ENCODE measurements at regions not wholly inside any gene's neighbourhood (a gene's known extent, or its start where the extent isn't known, plus 50 kb on each side); places are given as distances from the start of the nearest gene placed in this dataset.

- Histone ChIP-seq H3K27me3 (ENCODE audit: low read depth, low read length) (no peaks in the 10 kb centered on the region), H3K4me1 (ENCODE audit: control insufficient read depth in 1 of 2, insufficient read depth in 2 of 2, low read length in 2 of 2) (no peaks in the 10 kb centered on the region), H3K36me3 (ENCODE audit: control insufficient read depth in 1 of 2, insufficient read depth in 2 of 2, low read length in 2 of 2) (no peaks in the 10 kb centered on the region), H3K4me3 (ENCODE audit: low read depth in 1 of 2, low read length in 2 of 2) (no peak overlapping the region), H3K9me3 (ENCODE audit: control insufficient read depth in 1 of 2, low read length in 2 of 2) (no peaks in the 10 kb centered on the region), H3K27ac (ENCODE audit: low read length) (no peak overlapping the region)
Observed at GRCh38 chr3:18825665-18826064, 322.6 kb upstream of the KCNH8 start.

DNA sequence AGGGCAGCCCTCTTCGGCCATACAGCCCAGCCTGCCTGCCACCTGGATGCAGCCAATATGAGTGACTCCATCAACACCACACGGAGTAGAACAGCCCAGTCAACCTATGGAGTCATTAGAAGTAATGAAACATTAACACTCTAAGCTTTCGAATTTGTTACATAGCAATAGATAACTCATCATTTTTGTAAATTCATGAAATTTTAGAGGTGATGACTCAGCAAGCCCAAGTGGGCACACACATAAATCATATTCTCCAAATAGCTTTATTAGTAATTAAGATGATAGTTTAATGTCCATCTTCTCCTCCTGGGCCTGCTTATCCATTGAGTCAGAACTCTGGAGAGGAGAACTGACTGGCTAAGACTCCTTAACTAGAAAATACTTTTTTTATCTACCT, 335.0 kb upstream of the KCNH8 start:
- H3K27ac ChIP-seq (ENCODE audit: low read length): no peak overlapping the region
- no peaks in the 10 kb centered on the region for H3K4me1 ChIP-seq (ENCODE audit: control insufficient read depth in 1 of 2, insufficient read depth in 2 of 2, low read length in 2 of 2)
- H3K27me3 ChIP-seq (ENCODE audit: low read depth, low read length): no peaks in the 10 kb centered on the region
- no peaks in the 10 kb centered on the region for H3K9me3 ChIP-seq (ENCODE audit: control insufficient read depth in 1 of 2, low read length in 2 of 2)
- no peaks in the 10 kb centered on the region for H3K36me3 ChIP-seq (ENCODE audit: control insufficient read depth in 1 of 2, insufficient read depth in 2 of 2, low read length in 2 of 2)
- H3K4me3 ChIP-seq (ENCODE audit: low read depth in 1 of 2, low read length in 2 of 2): no peak overlapping the region

DNA sequence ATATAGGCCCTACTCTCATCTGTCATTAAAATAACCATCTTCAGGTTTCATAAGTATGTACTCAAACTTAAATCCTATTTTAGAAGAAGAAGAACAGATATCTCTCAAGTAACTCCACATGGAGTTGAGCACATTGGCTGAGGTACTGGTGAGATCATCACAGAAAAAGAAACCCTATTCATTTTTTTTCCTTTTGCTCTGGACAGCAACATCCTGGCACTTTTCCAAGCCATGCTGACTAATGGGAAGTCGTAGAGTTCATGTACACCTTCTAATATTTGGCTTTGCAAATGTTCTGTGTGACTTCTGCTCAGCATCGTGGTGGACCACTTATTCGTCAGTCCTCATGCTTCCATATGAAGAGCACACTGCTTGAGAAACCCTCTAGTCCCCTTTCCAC, 336.0 kb upstream of the KCNH8 start:
- Histone ChIP-seq H3K4me3 (ENCODE audit: low read depth in 1 of 2, low read length in 2 of 2) (no peak overlapping the region), H3K27ac (ENCODE audit: low read length) (no peak overlapping the region), H3K4me1 (ENCODE audit: control insufficient read depth in 1 of 2, insufficient read depth in 2 of 2, low read length in 2 of 2) (no peaks in the 10 kb centered on the region), H3K36me3 (ENCODE audit: control insufficient read depth in 1 of 2, insufficient read depth in 2 of 2, low read length in 2 of 2) (no peaks in the 10 kb centered on the region), H3K9me3 (ENCODE audit: control insufficient read depth in 1 of 2, low read length in 2 of 2) (no peaks in the 10 kb centered on the region), H3K27me3 (ENCODE audit: low read depth, low read length) (no peaks in the 10 kb centered on the region)

DNA sequence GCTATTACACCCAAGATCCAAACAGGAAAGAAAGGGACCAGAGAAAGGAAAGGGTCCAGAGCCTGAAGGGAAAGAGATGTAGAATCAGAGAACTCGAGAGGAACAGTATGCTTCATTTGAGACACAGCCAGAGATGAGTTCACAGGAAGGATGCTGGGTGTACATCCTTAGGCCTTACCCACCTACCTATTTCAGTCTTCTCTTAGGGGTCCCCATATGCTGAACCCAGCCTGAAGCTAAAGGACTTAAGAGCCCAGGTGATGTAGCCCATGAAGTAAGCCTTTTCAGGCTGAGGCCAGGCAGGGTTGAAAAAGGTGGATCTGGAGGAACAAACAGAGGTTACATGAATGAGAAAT, 338.0 kb upstream of the KCNH8 start:
- Histone ChIP-seq H3K36me3 (ENCODE audit: control insufficient read depth in 1 of 2, insufficient read depth in 2 of 2, low read length in 2 of 2) (no peaks in the 10 kb centered on the region), H3K27me3 (ENCODE audit: low read depth, low read length) (no peaks in the 10 kb centered on the region), H3K27ac (ENCODE audit: low read length) (no peak overlapping the region), H3K4me3 (ENCODE audit: low read depth in 1 of 2, low read length in 2 of 2) (no peak overlapping the region), H3K4me1 (ENCODE audit: control insufficient read depth in 1 of 2, insufficient read depth in 2 of 2, low read length in 2 of 2) (no peaks in the 10 kb centered on the region), H3K9me3 (ENCODE audit: control insufficient read depth in 1 of 2, low read length in 2 of 2) (no peaks in the 10 kb centered on the region)

DNA sequence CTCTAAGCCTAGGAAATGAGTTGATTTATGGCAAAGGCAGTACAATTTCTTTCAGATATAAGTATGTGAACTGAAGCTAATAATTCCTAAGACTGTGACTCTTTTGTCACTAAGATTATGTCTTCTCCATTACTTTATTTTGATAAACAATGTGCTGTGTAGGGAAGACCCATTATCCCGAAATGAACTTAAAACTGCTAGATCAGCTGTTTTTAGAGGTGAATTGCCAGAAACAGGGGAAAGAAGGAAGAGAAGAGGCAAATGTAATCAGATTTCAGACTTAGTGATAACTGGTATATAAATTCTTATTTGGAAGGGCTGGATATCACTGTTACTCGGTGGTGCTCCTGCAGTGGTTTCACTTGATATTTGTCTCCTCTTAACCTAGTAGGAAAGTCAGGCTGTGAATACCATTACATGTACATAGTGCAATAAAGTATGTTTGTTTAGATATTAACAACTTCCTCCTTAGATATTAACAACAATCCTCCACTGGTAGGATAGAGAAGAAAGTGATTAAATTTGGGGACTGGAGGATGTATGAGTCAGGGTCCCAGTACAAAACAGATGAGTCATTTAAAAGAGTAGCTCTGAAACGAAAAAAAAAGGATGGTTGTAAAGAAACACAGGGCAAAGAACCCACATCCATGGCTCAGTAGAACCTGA, 338.5 kb upstream of the KCNH8 start:
- Histone ChIP-seq H3K27me3 (ENCODE audit: low read depth, low read length) (no peaks in the 10 kb centered on the region), H3K27ac (ENCODE audit: low read length) (no peak overlapping the region), H3K36me3 (ENCODE audit: control insufficient read depth in 1 of 2, insufficient read depth in 2 of 2, low read length in 2 of 2) (no peaks in the 10 kb centered on the region), H3K9me3 (ENCODE audit: control insufficient read depth in 1 of 2, low read length in 2 of 2) (no peaks in the 10 kb centered on the region), H3K4me3 (ENCODE audit: low read depth in 1 of 2, low read length in 2 of 2) (no peak overlapping the region), H3K4me1 (ENCODE audit: control insufficient read depth in 1 of 2, insufficient read depth in 2 of 2, low read length in 2 of 2) (no peaks in the 10 kb centered on the region)

DNA sequence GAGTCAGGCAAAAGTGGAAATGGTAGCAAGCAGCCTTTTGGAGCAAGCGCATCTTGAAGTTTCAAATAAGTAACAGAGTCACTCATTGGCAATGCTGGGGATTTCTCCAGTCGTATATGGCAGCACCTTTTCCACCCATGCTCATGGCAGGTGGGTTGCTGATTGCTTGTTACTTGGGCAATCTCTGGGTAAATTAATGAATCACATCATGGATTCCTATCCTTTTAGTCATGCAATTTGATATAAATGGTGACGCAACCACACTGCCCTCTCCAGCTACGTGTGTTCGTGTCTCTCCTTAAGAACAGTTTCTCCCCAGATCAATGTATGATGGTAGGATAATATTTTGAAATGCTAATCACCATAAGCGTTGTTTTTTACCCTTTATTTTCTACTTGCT, 339.9 kb upstream of the KCNH8 start:
- no peaks in the 10 kb centered on the region for H3K4me1 ChIP-seq (ENCODE audit: control insufficient read depth in 1 of 2, insufficient read depth in 2 of 2, low read length in 2 of 2)
- H3K36me3 ChIP-seq (ENCODE audit: control insufficient read depth in 1 of 2, insufficient read depth in 2 of 2, low read length in 2 of 2): no peaks in the 10 kb centered on the region
- no peak overlapping the region for H3K27ac ChIP-seq (ENCODE audit: low read length)
- H3K4me3 ChIP-seq (ENCODE audit: low read depth in 1 of 2, low read length in 2 of 2): no peak overlapping the region
- no peaks in the 10 kb centered on the region for H3K9me3 ChIP-seq (ENCODE audit: control insufficient read depth in 1 of 2, low read length in 2 of 2)
- no peaks in the 10 kb centered on the region for H3K27me3 ChIP-seq (ENCODE audit: low read depth, low read length)

- H3K36me3 ChIP-seq (ENCODE audit: control insufficient read depth in 1 of 2, insufficient read depth in 2 of 2, low read length in 2 of 2): no peaks in the 10 kb centered on the region
- H3K27me3 ChIP-seq (ENCODE audit: low read depth, low read length): no peaks in the 10 kb centered on the region
- H3K4me3 ChIP-seq (ENCODE audit: low read depth in 1 of 2, low read length in 2 of 2): no peak overlapping the region
- no peaks in the 10 kb centered on the region for H3K9me3 ChIP-seq (ENCODE audit: control insufficient read depth in 1 of 2, low read length in 2 of 2)
- no peaks in the 10 kb centered on the region for H3K4me1 ChIP-seq (ENCODE audit: control insufficient read depth in 1 of 2, insufficient read depth in 2 of 2, low read length in 2 of 2)
- H3K27ac ChIP-seq (ENCODE audit: low read length): no peak overlapping the region
Observed at GRCh38 chr3:18807593-18807992, 340.7 kb upstream of the KCNH8 start.

- no peaks in the 10 kb centered on the region for H3K9me3 ChIP-seq (ENCODE audit: control insufficient read depth in 1 of 2, low read length in 2 of 2)
- H3K27me3 ChIP-seq (ENCODE audit: low read depth, low read length): no peaks in the 10 kb centered on the region
- no peaks in the 10 kb centered on the region for H3K36me3 ChIP-seq (ENCODE audit: control insufficient read depth in 1 of 2, insufficient read depth in 2 of 2, low read length in 2 of 2)
- H3K27ac ChIP-seq (ENCODE audit: low read length): no peak overlapping the region
- H3K4me1 ChIP-seq (ENCODE audit: control insufficient read depth in 1 of 2, insufficient read depth in 2 of 2, low read length in 2 of 2): no peaks in the 10 kb centered on the region
- no peak overlapping the region for H3K4me3 ChIP-seq (ENCODE audit: low read depth in 1 of 2, low read length in 2 of 2)
Observed at GRCh38 chr3:18806633-18807032, 341.7 kb upstream of the KCNH8 start.

DNA sequence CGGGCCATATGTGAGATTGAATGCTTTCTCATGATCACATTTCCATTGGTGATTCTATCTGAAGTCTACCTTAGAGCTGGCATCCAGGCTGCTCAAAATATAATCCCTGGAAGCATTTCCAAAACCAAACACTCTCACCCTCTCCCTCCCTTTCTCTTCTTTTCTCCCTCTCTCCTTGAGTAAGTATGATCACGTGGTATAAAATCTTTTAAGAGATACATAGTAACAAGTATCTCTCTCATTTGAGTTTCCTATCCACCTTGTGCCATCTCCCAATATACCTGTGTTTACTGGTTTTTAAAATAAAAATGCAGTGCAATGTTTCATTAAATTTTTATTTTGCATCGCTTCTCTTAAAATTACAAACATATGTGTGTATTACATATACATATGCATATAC, 350.9 kb upstream of the KCNH8 start:
- H3K27ac ChIP-seq (ENCODE audit: low read length): no peak overlapping the region
- H3K27me3 ChIP-seq (ENCODE audit: low read depth, low read length): no peaks in the 10 kb centered on the region
- no peaks in the 10 kb centered on the region for H3K36me3 ChIP-seq (ENCODE audit: control insufficient read depth in 1 of 2, insufficient read depth in 2 of 2, low read length in 2 of 2)
- no peaks in the 10 kb centered on the region for H3K4me1 ChIP-seq (ENCODE audit: control insufficient read depth in 1 of 2, insufficient read depth in 2 of 2, low read length in 2 of 2)
- no peaks in the 10 kb centered on the region for H3K9me3 ChIP-seq (ENCODE audit: control insufficient read depth in 1 of 2, low read length in 2 of 2)
- no peak overlapping the region for H3K4me3 ChIP-seq (ENCODE audit: low read depth in 1 of 2, low read length in 2 of 2)

- Histone ChIP-seq H3K36me3 (ENCODE audit: control insufficient read depth in 1 of 2, insufficient read depth in 2 of 2, low read length in 2 of 2) (no peaks in the 10 kb centered on the region), H3K27ac (ENCODE audit: low read length) (no peak overlapping the region), H3K9me3 (ENCODE audit: control insufficient read depth in 1 of 2, low read length in 2 of 2) (no peaks in the 10 kb centered on the region), H3K27me3 (ENCODE audit: low read depth, low read length) (no peaks in the 10 kb centered on the region), H3K4me3 (ENCODE audit: low read depth in 1 of 2, low read length in 2 of 2) (no peak overlapping the region), H3K4me1 (ENCODE audit: control insufficient read depth in 1 of 2, insufficient read depth in 2 of 2, low read length in 2 of 2) (no peaks in the 10 kb centered on the region)
Observed at GRCh38 chr3:18795078-18795477, 353.2 kb upstream of the KCNH8 start.

GRCh38 chr3:18791752-18792151, 356.6 kb upstream of the KCNH8 start:
- Histone ChIP-seq H3K4me3 (ENCODE audit: low read depth in 1 of 2, low read length in 2 of 2) (no peak overlapping the region), H3K27me3 (ENCODE audit: low read depth, low read length) (no peaks in the 10 kb centered on the region), H3K36me3 (ENCODE audit: control insufficient read depth in 1 of 2, insufficient read depth in 2 of 2, low read length in 2 of 2) (no peaks in the 10 kb centered on the region), H3K9me3 (ENCODE audit: control insufficient read depth in 1 of 2, low read length in 2 of 2) (no peaks in the 10 kb centered on the region), H3K4me1 (ENCODE audit: control insufficient read depth in 1 of 2, insufficient read depth in 2 of 2, low read length in 2 of 2) (no peaks in the 10 kb centered on the region), H3K27ac (ENCODE audit: low read length) (no peak overlapping the region)

DNA sequence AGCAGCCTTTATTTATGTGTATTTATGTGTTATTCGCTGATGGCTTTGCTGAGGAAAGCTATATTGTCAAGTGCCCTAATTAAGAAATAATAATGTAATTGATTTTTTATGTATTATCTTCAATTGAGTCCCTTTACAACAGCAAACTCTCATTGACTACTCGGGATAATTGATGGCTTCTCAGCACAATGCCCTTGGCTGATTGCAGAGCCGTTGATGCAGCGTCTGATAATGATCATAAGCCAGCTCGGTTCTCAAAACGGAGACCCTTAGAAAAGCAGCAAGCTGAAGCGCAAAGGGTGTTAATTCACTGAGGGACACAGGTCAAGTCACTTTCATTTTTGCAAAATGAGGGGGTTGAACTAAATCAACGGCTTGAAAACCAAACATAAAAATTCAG, 357.1 kb upstream of the KCNH8 start:
- H3K4me1 ChIP-seq (ENCODE audit: control insufficient read depth in 1 of 2, insufficient read depth in 2 of 2, low read length in 2 of 2): no peaks in the 10 kb centered on the region
- H3K36me3 ChIP-seq (ENCODE audit: control insufficient read depth in 1 of 2, insufficient read depth in 2 of 2, low read length in 2 of 2): no peaks in the 10 kb centered on the region
- H3K4me3 ChIP-seq (ENCODE audit: low read depth in 1 of 2, low read length in 2 of 2): no peak overlapping the region
- no peaks in the 10 kb centered on the region for H3K9me3 ChIP-seq (ENCODE audit: control insufficient read depth in 1 of 2, low read length in 2 of 2)
- no peaks in the 10 kb centered on the region for H3K27me3 ChIP-seq (ENCODE audit: low read depth, low read length)
- H3K27ac ChIP-seq (ENCODE audit: low read length): no peak overlapping the region

All from muscle layer of duodenum (tissue), 2 donors.